ENCODE measurements at regions not wholly inside any gene's neighbourhood (a gene's known extent, or its start where the extent isn't known, plus 50 kb on each side); places are given as distances from the start of the nearest gene placed in this dataset.

DNA sequence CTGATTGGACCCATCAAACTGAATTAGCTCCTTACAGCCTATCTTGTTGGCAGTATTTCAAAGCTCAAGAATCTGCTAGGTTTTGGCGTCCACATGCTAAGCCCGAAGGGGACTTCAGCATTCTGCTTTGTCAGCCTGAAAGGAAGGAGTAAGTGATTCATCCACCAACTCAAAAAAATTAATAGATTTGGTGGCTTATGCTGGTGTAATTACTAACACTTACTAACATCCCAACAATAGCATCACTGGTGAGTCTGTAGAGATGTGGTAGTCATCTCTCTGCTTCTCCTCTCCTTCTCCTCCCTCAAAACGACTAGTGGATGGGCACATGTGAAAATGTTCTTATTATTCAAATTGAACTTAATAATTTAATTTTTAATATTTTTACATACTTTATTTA is 53.8 kb upstream of the EGR2 start:
- Histone ChIP-seq H3K27ac (ENCODE audit: low read depth, low read length) (no peak overlapping the region), H3K4me3 (ENCODE audit: low read length in 3 of 3) (no peak overlapping the region), H3K36me3 (ENCODE audit: control insufficient read depth in 3 of 3, insufficient read depth in 3 of 3, low read length in 3 of 3) (no peaks in the 10 kb centered on the region), H3K27me3 (ENCODE audit: control insufficient read depth in 3 of 3, insufficient read depth in 3 of 3, low read length in 3 of 3) (no peaks in the 10 kb centered on the region), H3K4me1 (ENCODE audit: control insufficient read depth in 3 of 3, insufficient read depth in 3 of 3, low read length in 3 of 3) (no peaks in the 10 kb centered on the region), H3K9me3 (ENCODE audit: control insufficient read depth in 3 of 3, low read length in 3 of 3) (no peaks in the 10 kb centered on the region), H3K9ac (ENCODE audit: low read depth in 1 of 3, low read length in 3 of 3) (no peak overlapping the region)

DNA sequence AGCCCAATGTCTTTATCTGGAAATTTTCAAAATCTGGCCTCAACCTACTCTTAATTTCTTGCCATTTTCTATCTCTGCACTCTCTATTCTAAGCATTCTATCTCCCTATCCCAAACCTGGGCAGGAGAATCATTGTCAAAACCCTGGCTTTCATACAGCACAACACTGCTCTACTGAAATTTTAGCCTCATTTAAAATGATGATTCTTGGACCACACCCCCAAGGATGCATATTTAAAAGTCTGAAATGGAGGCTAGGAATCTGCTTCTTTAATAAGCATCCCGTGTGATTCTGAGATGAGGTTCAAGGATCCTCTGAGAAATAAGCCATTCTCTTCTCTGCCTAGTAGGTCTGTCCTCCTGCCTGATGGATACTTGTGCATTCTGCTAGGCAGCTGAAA is 50.8 kb upstream of the EGR2 start:
- H3K27me3 ChIP-seq (ENCODE audit: control insufficient read depth in 3 of 3, insufficient read depth in 3 of 3, low read length in 3 of 3) = no peaks in the 10 kb centered on the region
- no peaks in the 10 kb centered on the region for H3K4me1 ChIP-seq (ENCODE audit: control insufficient read depth in 3 of 3, insufficient read depth in 3 of 3, low read length in 3 of 3)
- H3K4me3 ChIP-seq (ENCODE audit: low read length in 3 of 3) = no peak overlapping the region
- H3K9me3 ChIP-seq (ENCODE audit: control insufficient read depth in 3 of 3, low read length in 3 of 3) = no peaks in the 10 kb centered on the region
- H3K36me3 ChIP-seq (ENCODE audit: control insufficient read depth in 3 of 3, insufficient read depth in 3 of 3, low read length in 3 of 3) = no peaks in the 10 kb centered on the region
- H3K9ac ChIP-seq (ENCODE audit: low read depth in 1 of 3, low read length in 3 of 3) = no peak overlapping the region
- no peak overlapping the region for H3K27ac ChIP-seq (ENCODE audit: low read depth, low read length)

DNA sequence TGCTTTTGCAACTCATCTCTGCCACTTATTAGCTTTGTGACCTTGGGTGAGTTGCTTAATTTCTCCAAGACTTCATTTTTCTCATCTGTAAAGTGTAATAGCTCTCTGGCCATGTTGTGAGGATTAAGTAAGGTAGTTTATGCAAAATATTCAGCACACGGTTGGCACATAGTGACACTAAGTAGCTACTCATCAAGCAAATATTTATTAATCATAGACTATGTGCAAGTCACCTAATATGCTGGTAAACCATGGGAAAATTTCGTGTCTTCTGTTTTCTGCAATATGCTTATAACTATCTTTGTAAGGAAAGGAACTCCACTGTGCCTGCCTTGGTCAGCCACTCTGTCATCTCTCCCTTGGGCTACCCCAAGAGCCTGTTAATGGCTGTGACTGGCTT is 50.3 kb upstream of the EGR2 start:
- Histone ChIP-seq H3K9ac (ENCODE audit: low read depth in 1 of 3, low read length in 3 of 3) (no peak overlapping the region), H3K4me1 (ENCODE audit: control insufficient read depth in 3 of 3, insufficient read depth in 3 of 3, low read length in 3 of 3) (no peaks in the 10 kb centered on the region), H3K27ac (ENCODE audit: low read depth, low read length) (no peak overlapping the region), H3K27me3 (ENCODE audit: control insufficient read depth in 3 of 3, insufficient read depth in 3 of 3, low read length in 3 of 3) (no peaks in the 10 kb centered on the region), H3K4me3 (ENCODE audit: low read length in 3 of 3) (no peak overlapping the region), H3K36me3 (ENCODE audit: control insufficient read depth in 3 of 3, insufficient read depth in 3 of 3, low read length in 3 of 3) (no peaks in the 10 kb centered on the region), H3K9me3 (ENCODE audit: control insufficient read depth in 3 of 3, low read length in 3 of 3) (no peaks in the 10 kb centered on the region)
